Inflammatory macrophage treated with lipopolysaccharide for 1 hour (primary cell): ENCODE measurements at regions not wholly inside any gene's neighbourhood (a gene's known extent, or its start where the extent isn't known, plus 50 kb on each side); places are given as distances from the start of the nearest gene placed in this dataset.
"Not testable (repeated sequence)": the region's sequence is repeated elsewhere in the genome, so short reads cannot be mapped to it uniquely, and the experiment has no call there.

Experiments
- DNase-seq, 2 donors: peaks; one replicate each; pipeline ENCODE4 v3.0.0-alpha.2; 2020 to 2022

GRCh38 chr13:65461590-65461989, 1768.5 kb downstream of the PCDH9 start:
- no peak for DNase-seq

- no peak for DNase-seq
Measured at GRCh38 chr13:65460136-65460535, 1770.0 kb downstream of the PCDH9 start.

GRCh38 chr13:65456150-65456912, 1773.8 kb downstream of the PCDH9 start:
- DNase-seq, result no peak

GRCh38 chr13:65454403-65454802, 1775.7 kb downstream of the PCDH9 start:
- no peak for DNase-seq

GRCh38 chr13:65453982-65454381, 1776.2 kb downstream of the PCDH9 start:
- no peak for DNase-seq

- no peak for DNase-seq
Measured at GRCh38 chr13:65445340-65445739, 1784.8 kb downstream of the PCDH9 start.

GRCh38 chr13:65435590-65435989, 1794.5 kb downstream of the PCDH9 start:
- DNase-seq, result no peak

- DNase-seq, result no peak
Measured at GRCh38 chr13:65417953-65418352, 1812.2 kb downstream of the PCDH9 start.

GRCh38 chr13:65416784-65417183, 1813.4 kb downstream of the PCDH9 start:
- DNase-seq, result no peak

GRCh38 chr13:65414187-65414586, 1815.9 kb downstream of the PCDH9 start:
- no peak for DNase-seq

GRCh38 chr13:65411521-65411920, 1818.6 kb downstream of the PCDH9 start:
- DNase-seq, result no peak

GRCh38 chr13:65410791-65411190, 1819.3 kb downstream of the PCDH9 start:
- no peak for DNase-seq

- no peak for DNase-seq
Measured at GRCh38 chr13:65401315-65401714, 1828.8 kb downstream of the PCDH9 start.

- no peak for DNase-seq
Measured at GRCh38 chr13:65400702-65401101, 1829.4 kb downstream of the PCDH9 start.

- DNase-seq, result no peak
Measured at GRCh38 chr13:65387743-65388347, 1842.3 kb downstream of the PCDH9 start.

- DNase-seq, result no peak
Measured at GRCh38 chr13:65378943-65379519, 1851.1 kb downstream of the PCDH9 start.

GRCh38 chr13:65378484-65378883, 1851.7 kb downstream of the PCDH9 start:
- no peak for DNase-seq

GRCh38 chr13:65368832-65369231, 1861.3 kb downstream of the PCDH9 start:
- DNase-seq, result no peak

GRCh38 chr13:65353951-65354350, 1876.2 kb downstream of the PCDH9 start:
- no peak for DNase-seq

GRCh38 chr13:65353150-65353549, 1877.0 kb downstream of the PCDH9 start:
- DNase-seq, result not testable (repeated sequence)

- no peak for DNase-seq
Measured at GRCh38 chr13:65347420-65348030, 1882.6 kb downstream of the PCDH9 start.

- DNase-seq, result no peak
Measured at GRCh38 chr13:65343898-65344663, 1886.1 kb downstream of the PCDH9 start.
